HG03159 (cell line): ENCODE measurements at regions not wholly inside any gene's neighbourhood (a gene's known extent, or its start where the extent isn't known, plus 50 kb on each side); places are given as distances from the start of the nearest gene placed in this dataset.

Experiments
- ATAC-seq: cut with Tn5 transposase; IDR thresholded peaks from one replicate; pipeline ENCODE4 v1.9.1; 2021; ENCODE audit warnings: mild to moderate bottlenecking, moderate library complexity; ENCODE audit not compliant: unreplicated experiment

DNA sequence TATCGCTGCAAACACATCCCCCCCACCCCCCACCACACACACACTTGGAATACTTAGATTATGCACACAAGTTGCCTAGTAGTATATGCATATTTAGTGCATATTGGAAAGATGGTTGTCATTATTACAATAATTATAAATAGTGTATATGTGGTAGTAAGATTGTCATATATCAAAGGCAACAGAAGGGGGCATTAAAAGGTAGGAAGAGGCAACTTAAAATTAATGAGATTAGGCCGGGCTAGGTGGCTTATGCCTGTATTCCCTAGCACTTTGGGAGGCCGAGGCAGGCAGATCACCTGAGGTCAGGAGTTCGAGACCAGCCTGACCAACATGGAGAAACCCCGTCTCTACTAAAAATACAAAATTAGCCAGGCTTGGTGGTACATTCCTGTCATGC, 52.1 kb downstream of the GSC start:
- ATAC-seq: no peak

DNA sequence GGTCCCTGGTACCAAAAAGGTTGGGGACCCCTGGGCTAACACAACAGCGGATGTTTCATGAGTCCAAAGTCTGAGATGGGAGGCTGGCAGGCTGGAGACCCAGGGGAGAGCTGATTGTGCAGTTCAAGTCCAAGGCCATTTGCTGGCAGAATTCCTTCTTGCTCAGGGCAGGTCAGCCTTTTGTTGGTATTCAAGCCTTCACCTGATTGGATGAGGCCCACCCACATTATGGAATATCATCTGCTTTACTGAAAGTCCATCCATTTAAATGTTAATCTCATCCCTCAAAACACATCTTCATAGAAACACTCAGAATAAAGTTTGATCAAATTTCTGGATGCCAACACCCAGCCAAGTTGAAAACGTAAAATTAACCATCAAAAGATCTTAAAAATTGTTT, 52.9 kb downstream of the GSC start:
- ATAC-seq: no peak

DNA sequence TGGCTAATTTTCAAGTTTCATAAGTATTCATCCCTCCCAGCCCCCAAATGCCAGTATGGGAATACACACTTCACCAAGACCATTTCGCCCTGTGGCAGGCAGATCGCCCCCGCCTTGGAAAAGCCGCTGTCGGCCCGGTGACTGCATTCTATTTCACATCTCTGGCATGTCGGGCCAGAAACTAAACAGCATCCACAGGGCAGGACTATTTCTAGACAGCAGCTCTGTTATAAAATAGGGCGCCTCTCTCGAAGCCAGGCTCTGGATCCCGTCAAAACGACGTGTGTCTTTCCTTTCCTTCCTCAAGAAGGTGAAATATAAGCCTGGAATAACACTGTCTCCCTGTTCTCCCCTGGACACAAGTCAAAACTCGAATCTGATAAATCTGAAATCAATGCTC, 56.8 kb downstream of the GSC start:
- no peak for ATAC-seq

DNA sequence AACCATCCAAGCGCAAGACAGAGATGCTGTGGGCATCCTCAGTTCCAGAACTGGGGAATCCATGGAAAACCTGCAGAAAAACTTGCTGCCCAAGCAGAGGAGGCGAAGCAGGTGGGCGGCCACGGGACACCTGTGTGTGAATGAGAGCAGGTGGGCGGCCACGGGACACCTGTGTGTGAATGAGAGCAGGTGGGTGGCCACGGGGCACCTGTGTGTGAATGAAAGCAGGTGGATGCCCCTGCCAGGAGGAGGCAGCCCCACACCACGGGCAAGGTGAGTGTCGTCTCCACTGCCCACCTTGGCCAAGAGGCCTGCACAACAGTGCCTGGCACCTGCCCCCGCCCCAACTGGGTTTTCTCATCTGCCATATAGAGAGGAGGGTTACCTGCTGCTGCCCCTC, 59.2 kb downstream of the GSC start:
- no peak for ATAC-seq

DNA sequence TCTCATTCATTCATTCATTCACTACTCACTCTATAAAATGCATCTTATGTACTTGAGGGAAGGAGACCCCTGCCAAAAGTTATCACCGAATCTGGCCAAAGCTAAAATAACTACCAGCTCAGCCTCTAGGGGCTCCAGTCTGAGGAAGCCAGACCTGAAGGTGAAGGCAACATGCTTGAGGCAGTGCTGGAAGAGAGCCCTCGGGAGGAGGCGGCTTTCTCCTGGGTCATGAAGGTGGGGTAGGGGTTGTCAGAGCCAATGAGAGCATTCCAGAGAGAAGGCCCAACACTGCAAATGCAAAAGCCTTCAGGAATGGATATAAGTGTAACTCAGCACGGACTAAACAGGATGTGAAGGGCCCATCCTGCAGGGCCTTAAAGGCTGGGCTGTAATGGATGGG, 62.4 kb downstream of the GSC start:
- ATAC-seq: no peak

DNA sequence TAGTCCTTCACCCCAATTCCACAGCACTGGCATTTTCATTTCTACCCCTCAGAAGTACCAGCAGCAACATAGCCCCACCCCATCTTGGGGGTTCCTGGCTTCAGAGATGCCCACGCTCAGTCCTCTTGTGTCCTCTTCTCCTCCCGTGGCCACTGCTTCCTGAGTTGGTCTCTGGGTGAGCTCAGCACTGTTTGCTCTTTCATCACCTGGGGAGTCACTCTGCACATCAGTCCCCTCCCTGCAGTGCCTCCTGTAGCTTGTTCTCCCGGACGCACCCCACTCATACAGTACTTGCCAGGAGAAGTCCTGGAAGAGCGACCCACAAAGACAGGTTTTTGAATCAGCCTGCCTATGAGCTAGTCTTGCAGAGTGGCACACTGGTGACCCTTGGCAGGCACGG, 63.8 kb downstream of the GSC start:
- no peak for ATAC-seq

DNA sequence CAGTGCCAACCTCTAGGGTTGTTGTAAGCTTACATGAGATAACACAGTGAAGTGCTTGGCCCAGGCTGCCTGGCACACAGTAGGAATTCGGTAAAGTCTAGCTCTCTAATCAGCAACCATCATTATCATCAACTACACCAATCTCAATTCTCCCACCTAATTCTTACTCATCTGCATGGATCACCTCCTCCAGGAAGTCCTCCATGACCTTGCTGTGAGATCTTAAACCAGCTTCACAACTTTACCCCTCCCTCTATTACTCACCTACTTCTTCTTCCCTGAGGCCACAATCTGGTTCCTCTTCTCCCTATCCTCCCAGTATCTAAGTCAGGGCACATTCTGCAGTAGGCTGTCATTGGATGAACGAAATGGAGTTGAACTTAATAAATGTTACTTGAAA, 67.3 kb downstream of the GSC start:
- ATAC-seq: no peak

DNA sequence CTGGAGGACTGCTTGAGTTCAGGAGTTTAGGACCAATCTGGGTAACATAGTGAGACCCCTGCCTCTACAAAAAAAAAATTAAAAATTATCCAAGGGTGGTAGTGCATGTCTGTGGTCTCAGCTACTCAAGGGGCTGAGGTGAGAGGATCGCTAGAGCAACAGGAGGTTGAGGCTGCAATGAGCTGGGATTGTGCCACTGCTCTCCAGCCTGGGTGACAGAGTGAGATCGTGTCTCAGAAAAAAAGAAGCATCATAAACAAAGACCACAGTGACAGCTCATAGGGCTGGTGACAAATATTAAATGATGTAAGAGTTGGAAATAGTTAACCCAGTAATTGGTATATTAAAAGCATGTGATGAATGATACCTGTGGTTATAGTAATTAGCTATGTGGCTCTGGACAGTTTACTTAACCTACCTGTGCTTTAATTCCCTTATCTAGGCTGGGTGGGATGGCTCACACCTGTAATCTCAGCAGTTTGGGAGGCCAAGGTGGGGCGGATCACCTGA, 68.0 kb downstream of the GSC start:
- no peak for ATAC-seq

DNA sequence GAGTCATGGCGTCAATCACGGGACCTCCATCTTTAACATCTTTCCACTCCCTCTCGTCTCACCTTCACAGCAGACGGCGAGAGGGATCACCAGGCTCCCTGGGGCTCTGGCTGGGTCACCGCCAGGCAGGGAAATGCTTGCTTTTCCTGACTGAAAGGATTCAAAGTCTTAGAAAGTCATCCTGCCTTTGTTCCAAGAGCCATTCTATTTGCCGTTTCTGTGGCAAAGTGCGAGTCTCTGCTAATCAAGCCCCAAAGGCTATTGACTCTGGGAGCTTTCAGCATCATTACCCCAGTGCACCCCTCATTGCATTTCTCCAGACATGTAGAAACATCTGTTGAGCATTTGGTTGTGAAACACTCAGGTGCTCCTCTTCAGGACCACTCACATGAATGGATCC, 69.6 kb downstream of the GSC start:
- no peak for ATAC-seq

DNA sequence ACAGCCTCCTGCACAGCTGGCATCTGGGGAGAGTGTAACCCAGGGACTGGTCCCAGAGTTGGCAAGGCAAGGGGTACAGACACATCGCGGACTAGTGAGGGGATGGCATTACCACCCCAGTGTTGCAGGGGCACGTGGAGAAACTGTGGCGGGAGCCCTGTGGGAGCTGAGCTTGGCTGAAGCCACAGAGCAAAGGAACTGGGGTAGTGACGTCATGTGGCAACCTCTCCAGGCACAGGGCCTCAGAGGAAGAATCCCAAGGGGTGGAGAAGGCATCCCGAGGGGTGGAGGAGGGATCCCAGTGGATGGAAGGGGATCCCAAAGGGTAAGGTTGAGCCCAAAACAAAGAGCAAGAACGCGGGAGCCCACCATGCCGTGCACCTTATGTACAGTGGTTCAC, 70.1 kb downstream of the GSC start:
- ATAC-seq: no peak

DNA sequence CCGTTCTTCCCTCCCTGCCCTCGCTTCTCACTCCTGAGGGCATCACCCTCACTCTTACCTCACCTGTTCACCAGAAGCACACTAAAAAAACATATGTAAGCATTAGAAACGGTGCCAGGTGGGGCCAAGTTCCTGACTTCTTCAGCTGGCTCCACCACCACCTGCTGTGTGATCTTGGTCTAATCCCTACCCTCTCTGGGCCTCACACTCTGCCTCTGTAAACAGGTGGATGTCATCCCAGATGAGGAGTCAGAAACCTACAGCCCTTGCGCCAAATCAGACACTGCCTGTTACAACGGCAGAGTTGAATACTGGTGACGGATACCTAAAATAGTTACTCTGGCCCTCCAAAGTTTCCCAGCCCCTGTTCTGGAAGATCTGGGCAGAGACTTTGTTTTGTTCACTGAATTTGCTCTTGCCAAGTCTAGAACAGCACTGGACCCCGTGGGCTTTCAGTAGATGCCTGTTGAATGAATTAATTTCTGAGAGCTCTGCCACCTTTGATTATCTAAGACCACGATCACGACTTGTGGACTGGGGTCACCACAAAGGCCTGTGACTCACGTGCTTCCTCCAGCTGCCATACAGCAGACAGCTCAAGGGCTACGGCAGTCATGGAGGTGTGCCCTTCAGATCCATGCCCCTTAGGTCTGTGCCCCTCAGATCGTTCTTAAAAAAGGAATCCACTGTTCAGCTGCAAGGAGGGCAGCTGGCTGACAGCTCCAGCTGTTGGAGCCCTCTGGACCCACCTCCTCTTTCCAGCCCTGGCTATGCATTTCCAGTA, 71.9 kb downstream of the GSC start:
- ATAC-seq: no peak

DNA sequence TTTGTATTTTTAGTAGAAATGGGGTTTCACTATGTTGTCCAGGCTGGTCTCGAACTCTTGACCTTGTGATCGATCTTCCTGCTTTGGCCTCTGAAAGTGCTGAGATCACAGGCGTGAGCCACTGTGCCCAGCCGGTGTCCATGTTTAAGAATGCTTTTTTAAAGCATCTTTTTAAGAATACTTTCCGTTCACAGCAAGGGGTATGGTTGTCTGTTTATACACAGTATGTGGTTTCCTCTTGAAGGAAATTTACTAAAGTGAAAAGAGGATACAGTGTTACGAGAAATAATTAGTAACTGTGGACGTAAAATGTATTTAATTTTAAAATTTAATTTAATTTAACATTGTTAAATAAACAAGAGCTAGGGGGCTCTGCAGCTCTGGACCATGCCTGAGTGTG, 73.4 kb downstream of the GSC start:
- ATAC-seq: no peak

DNA sequence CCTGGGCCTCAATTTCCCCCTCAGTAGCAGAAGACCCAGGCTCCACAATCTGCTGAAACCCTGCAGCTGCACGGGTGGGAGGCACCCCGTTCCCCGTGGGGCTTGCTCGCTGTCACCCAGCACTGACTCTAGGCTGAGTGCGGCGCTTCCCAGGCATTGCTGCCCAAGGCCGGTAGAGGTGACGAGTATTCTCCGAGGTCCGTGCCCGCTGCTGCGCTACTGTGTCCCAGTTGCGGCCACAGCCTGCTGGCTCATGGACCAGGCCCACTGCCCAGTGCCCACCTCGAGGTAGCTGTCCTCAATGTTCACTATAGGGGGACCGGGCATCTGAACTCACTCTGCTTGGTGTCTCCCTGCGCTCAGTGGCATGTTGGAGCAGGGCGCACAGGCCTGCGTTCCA, 74.7 kb downstream of the GSC start:
- no peak for ATAC-seq

DNA sequence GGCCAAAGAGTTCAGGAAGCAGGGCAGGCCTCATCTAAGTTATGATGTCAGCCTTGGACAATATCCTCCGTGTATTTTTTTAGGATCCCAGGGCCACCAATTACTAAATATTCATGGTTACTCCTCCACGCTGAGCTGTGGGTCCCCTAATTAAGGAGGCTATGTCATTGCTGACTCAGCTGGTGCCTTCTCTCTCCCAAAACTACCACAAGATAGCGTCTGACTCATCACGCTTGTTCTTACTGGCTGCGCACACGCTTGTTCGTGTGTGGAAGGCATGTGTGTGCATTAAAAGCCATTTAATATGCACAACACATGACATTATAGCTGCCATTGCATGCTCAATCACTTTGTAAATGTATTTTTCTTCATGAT, 78.3 kb downstream of the GSC start:
- ATAC-seq: no peak

DNA sequence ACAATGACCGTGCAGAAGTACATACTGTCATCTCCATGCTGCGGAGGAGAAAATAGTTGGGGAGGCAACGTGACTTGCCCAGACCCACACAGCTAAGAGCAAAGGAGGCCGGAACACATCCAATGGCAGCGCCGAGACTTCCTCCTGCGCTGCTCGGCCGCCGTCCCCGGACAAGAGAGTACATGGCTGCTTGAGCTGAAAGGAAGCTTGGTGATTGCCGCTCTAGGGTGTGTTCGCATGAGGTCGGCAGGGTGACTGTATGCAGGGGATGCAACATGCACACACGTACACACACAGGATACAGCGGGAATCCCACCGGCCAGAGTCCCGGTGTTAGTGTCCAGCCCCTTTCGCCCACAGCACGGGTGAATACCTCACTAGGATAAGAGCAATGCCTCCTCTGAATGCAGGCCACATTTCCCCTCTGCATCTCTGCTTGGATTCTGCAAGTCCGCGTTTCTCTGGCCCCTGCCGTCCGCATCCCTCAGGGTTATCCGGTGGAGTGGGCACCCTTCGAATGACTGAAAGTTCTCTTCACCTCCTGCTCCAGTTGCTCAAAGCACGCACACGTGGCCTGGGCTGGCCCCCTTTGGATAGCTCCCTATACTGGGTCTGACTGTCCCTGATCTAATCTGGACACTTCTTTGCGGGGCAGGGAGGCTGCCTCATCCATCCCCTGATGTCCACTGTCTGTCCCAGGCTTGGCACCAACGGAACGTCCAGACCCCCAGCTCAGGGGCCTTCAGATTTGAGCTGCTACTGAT, 78.8 kb downstream of the GSC start:
- no peak for ATAC-seq

DNA sequence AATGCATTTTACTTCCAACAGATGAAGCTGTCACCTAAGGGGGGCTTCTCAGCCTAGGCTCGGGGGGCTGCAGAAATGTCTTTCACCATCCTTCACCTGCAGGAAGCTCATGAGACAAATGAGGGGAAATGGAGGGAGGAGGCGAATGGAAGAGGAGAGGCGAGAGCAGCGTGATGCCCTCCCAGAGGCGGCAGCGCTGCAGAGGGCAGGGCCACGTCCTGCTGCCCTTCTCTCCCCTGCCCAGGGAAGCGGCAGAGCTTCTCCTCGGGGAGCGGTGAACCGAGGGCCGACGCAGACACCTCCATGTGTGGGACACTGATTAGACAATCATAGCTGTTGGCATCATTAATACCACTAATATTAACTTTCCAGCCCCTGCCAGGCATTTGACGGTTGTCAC, 78.3 kb downstream of the SERPINA3 start:
- ATAC-seq: no peak

DNA sequence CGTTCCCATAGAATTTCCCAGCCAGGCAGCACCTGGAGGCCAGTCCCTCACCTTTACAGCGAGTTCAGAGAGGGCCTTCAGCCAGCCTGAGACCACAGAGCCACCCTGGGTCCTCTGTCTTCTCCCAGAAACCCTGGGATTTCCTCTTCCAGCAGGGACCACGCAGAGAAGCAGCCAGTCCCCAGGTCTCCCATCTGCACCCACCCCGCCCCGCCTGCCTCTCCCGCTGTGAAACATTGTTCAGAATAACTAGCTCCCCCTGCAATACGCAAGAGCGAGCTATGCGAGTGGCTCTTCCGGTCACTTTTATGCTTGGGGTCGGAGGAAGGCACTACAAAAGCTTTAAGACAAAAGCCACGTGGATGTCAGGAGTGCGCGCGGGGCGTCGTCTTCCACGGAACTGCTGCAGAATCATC, 77.8 kb downstream of the SERPINA3 start:
- ATAC-seq: no peak

DNA sequence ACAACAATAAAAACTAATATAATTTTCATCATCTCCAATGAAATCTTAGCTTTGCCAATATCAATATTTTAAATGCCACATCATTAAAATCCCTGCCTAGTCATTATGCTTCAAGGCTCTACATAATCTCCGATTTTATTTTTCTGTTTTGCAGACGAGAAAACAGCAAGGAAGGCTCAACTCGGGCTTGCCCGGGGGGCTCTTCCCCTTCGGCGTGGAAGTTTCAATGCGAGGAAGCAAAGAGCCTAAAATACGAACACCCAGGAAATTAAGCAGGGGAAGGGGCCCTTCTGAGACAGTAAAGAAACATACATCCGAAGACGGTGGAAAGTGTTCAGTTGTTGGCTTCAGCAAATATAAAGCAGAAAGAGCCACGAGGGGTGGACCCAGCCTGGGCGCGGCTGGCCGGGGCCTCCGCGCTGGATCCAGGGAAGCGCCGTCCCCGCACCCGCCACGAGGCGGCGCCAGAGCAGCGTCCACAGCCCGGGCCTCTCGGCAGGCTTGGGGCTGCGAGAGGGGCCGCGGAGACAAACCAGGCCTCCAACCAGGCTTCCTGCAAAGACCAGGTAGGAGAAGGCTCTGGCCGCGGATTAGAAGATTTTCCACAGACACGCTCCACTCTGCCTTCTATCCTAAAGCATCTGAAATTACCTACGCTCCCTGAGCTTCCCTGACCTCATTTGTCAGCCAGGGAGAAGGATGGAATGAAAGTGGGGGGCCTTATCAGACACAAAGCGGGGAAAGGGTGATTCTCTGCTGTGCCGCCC, 77.2 kb downstream of the SERPINA3 start:
- peak; percentile 70 for ATAC-seq

DNA sequence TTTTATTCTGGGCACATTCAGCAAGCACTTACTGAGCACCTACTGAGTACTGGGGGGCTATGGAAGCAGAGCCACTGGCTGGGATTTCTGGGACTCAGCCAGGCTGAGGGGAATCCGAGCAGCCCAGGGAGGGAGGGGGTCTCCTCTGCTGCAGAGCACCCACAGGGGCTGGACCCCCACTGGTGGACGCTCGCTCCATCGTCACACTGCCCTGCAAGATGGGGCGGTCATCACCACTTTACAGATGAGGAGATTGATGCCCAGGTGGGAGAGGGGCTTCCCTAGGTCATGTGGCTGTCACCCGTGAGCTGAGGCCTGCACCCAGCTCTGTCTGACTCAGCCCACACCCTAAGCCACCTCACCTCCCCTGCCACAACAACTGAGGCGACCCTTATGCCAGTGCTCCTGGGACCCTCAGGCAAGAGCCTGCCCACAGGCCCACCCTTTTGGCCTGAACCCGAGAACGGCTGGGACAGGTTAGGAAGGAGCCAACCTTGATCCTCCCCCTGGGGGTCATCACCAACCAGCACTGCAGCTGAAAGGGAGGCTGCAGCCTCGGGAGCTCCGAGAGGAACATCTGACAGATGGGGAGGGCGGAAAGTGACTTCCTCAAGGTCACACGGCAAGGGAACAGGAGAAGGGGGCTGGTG, 74.4 kb downstream of the SERPINA3 start:
- ATAC-seq: no peak

DNA sequence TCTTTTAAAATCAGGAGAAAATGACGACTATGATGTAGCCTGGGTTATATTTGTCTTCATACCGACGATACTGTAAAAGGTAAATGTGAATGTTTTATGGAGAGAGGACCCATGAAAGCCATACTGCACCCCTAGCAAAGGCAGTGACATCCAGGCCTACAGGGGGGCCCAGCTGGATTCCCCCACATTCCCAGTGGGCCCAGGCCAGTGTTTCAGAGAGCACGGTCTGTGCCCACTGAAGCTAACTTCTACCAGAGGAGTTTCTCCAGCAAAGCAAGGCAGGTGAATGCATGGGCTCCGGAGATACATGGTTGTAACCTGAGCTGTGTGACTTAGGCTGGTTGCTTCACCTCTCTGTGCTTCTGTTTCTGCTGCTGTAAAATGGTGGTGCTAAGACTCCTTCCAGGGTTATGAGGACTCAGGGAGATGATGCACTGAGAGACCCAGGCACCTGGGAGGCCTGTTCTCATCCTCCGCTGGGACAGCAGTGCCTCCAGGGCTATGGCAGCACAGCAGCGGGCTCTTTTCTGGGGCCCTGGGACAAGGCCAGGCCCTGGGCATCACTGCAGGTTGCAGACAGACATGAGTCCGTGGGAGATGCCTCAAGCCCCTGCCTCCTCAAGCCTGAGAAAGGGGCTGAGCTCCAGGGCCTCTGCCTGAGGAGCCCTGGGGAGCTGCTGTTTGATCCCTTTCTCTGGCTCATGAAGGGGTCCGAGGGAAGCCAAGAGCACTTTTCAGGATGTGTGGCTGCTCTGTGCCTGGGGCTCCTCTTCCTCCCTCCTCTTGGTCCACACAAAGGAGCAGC, 73.7 kb downstream of the SERPINA3 start:
- ATAC-seq: no peak
